ENCODE measurements at regions not wholly inside any gene's neighbourhood (a gene's known extent, or its start where the extent isn't known, plus 50 kb on each side); places are given as distances from the start of the nearest gene placed in this dataset.

DNA sequence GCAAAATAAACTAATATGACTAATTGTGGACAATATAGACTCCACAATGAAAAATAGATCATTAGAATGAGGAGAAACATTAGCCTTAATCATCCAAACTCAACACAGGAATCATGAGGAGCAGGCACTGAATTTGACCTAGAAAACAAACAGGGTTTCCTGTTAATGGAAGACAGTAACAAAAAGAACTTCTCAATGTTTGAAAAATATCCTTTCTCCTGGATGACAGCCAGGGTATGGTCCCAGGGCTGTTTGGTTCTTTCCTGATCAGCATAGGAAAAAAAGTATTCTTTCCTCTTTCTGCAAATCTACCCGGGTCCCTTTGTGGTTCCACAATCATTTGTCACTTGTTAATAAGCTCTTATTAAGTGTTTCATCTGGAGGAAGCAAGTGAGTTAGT, 145.3 kb upstream of the SVIL start (continued):
- TF ChIP-seq, protein P1, sequence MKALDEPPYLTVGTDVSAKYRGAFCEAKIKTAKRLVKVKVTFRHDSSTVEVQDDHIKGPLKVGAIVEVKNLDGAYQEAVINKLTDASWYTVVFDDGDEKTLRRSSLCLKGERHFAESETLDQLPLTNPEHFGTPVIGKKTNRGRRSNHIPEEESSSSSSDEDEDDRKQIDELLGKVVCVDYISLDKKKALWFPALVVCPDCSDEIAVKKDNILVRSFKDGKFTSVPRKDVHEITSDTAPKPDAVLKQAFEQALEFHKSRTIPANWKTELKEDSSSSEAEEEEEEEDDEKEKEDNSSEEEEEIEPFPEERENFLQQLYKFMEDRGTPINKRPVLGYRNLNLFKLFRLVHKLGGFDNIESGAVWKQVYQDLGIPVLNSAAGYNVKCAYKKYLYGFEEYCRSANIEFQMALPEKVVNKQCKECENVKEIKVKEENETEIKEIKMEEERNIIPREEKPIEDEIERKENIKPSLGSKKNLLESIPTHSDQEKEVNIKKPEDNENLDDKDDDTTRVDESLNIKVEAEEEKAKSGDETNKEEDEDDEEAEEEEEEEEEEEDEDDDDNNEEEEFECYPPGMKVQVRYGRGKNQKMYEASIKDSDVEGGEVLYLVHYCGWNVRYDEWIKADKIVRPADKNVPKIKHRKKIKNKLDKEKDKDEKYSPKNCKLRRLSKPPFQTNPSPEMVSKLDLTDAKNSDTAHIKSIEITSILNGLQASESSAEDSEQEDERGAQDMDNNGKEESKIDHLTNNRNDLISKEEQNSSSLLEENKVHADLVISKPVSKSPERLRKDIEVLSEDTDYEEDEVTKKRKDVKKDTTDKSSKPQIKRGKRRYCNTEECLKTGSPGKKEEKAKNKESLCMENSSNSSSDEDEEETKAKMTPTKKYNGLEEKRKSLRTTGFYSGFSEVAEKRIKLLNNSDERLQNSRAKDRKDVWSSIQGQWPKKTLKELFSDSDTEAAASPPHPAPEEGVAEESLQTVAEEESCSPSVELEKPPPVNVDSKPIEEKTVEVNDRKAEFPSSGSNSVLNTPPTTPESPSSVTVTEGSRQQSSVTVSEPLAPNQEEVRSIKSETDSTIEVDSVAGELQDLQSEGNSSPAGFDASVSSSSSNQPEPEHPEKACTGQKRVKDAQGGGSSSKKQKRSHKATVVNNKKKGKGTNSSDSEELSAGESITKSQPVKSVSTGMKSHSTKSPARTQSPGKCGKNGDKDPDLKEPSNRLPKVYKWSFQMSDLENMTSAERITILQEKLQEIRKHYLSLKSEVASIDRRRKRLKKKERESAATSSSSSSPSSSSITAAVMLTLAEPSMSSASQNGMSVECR (CRISPR knock-in tag; IDR thresholded peaks at IDR 0.05) = no peak
- TF ChIP-seq SPI1 (IDR thresholded peaks at IDR 0.05; ENCODE audit: borderline replicate concordance, low read depth, low read length) (no peak), RBM15 (IDR thresholded peaks at IDR 0.05; ENCODE audit: insufficient read depth, low read length) (no peak), LEF1 (IDR thresholded peaks at IDR 0.05) (no peak)

DNA sequence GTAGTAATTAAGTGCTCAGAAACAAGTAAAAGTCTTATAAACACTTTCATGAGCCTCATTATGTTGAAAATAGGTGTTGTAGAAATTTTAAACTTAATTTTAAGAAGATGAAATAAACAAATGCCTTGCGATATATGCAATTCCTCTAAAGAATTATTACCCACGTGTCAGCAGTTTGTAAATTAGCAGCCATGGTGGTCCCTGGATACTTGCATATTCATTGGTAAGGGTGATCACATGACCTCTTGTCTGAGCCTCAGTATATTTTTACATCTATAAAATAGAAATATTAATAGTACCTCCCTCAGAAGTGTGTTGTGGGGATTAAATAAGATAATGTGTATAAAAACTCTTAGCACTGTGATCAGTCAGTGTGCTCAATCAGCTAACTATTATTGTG, 141.5 kb upstream of the SVIL start:
- H3K9ac ChIP-seq (ENCODE audit: insufficient read depth in 1 of 2, low read depth in 2 of 2, low read length in 2 of 2) = no peak overlapping the region
- no peak overlapping the region for H2AFZ ChIP-seq (ENCODE audit: low read depth, low read length)
- H3K4me2 ChIP-seq (ENCODE audit: insufficient read depth, low read length) = no peak overlapping the region
- H3K27ac ChIP-seq (ENCODE audit: extremely low read depth, low read depth, low read length) = no peak overlapping the region
- DNase-seq (ENCODE audit: extremely low read depth in 1 of 4, low spot score in 3 of 4) (no peak), ATAC-seq (no peak), FAIRE-seq (no peak)
- ChIA-PET POLR2A (no interaction called here), CTCF (ENCODE audit: low intra/inter-chr PET ratio) (no interaction called here)
- TF ChIP-seq, protein P2, sequence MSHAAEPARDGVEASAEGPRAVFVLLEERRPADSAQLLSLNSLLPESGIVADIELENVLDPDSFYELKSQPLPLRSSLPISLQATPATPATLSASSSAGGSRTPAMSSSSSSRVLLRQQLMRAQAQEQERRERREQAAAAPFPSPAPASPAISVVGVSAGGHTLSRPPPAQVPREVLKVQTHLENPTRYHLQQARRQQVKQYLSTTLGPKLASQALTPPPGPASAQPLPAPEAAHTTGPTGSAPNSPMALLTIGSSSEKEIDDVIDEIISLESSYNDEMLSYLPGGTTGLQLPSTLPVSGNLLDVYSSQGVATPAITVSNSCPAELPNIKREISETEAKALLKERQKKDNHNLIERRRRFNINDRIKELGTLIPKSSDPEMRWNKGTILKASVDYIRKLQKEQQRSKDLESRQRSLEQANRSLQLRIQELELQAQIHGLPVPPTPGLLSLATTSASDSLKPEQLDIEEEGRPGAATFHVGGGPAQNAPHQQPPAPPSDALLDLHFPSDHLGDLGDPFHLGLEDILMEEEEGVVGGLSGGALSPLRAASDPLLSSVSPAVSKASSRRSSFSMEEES (CRISPR knock-in tag; IDR thresholded peaks at IDR 0.05) = peak; percentile 53; the same call in 1 of the 2 replicates
- TF ChIP-seq, protein P3, sequence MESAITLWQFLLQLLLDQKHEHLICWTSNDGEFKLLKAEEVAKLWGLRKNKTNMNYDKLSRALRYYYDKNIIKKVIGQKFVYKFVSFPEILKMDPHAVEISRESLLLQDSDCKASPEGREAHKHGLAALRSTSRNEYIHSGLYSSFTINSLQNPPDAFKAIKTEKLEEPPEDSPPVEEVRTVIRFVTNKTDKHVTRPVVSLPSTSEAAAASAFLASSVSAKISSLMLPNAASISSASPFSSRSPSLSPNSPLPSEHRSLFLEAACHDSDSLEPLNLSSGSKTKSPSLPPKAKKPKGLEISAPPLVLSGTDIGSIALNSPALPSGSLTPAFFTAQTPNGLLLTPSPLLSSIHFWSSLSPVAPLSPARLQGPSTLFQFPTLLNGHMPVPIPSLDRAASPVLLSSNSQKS (CRISPR knock-in tag; IDR thresholded peaks at IDR 0.05) = no peak
- H3K4me1 ChIP-seq (replicated peaks in 1 of 2; ENCODE audit: control insufficient read depth in 2 of 2, insufficient read depth in 2 of 2, low read length in 2 of 2) = no peaks in the 10 kb centered on the region
- no peaks in the 10 kb centered on the region for H3K9me1 ChIP-seq (ENCODE audit: control insufficient read depth, insufficient read depth, low read length)
- H3K27me3 ChIP-seq (ENCODE audit: control insufficient read depth in 2 of 2, insufficient read depth in 2 of 2, low read length in 2 of 2) = peaks cover 0 to 18% of the 10 kb centered on the region in 2 experiments; a peak in 3 of 5 replicates
- H3K79me2 ChIP-seq (ENCODE audit: control insufficient read depth, insufficient read depth, low read length) = no peaks in the 10 kb centered on the region
- no peaks in the 10 kb centered on the region for H3K9me3 ChIP-seq (replicated peaks; ENCODE audit: control insufficient read depth, insufficient read depth, low read depth, low read length)
- no TSS peak for BruUV-seq (replicated peaks)
- H3K36me3 ChIP-seq (ENCODE audit: control insufficient read depth, insufficient read depth, low read length) = no peaks in the 10 kb centered on the region
- no peak overlapping the region for H3K4me3 ChIP-seq
- intact Hi-C loops (cut with micrococcal nuclease) = no loop called here
- in situ Hi-C loops (cut with MboI) = no loop called here
- 0% methylated on average over 2 of the region's 2 CpGs for WGBS (ENCODE audit: insufficient coverage, low coverage, missing lambda C conversion rate)
- H4K20me1 ChIP-seq (replicated peaks; ENCODE audit: control insufficient read depth, insufficient read depth, low read length) = no peaks in the 10 kb centered on the region

Data from K562 (cell line).